Choroid plexus epithelial cell (primary cell): ENCODE measurements at regions not wholly inside any gene's neighbourhood (a gene's known extent, or its start where the extent isn't known, plus 50 kb on each side); places are given as distances from the start of the nearest gene placed in this dataset.

ENCODE experiments used
- DNase-seq: peaks from one replicate; pipeline ENCODE4 v3.0.0-alpha.2; 2010; ENCODE audit warnings: low read depth
- H3K4me3 ChIP-seq: 2 replicates; pipeline ENCODE4 v1.5.1; 2011; ENCODE audit warnings: low read depth, mild to moderate bottlenecking, control low read depth, low read length, moderate library complexity
- CTCF ChIP-seq: conservative IDR thresholded peaks from 2 replicates; pipeline ENCODE4 v1.5.1; 2011; ENCODE audit warnings: low read depth, mild to moderate bottlenecking, control low read depth, inconsistent platforms, low read length, moderate library complexity

- TF ChIP-seq CTCF = no peak
- H3K4me3 ChIP-seq = no peak overlapping the region
- DNase-seq = no peak
Observed at GRCh38 chr3:31345581-31345980, 187.1 kb upstream of the STT3B start.

- no peak for DNase-seq
- TF ChIP-seq CTCF = no peak
- no peak overlapping the region for H3K4me3 ChIP-seq
Observed at GRCh38 chr3:31346542-31346979, 186.2 kb upstream of the STT3B start.

DNA sequence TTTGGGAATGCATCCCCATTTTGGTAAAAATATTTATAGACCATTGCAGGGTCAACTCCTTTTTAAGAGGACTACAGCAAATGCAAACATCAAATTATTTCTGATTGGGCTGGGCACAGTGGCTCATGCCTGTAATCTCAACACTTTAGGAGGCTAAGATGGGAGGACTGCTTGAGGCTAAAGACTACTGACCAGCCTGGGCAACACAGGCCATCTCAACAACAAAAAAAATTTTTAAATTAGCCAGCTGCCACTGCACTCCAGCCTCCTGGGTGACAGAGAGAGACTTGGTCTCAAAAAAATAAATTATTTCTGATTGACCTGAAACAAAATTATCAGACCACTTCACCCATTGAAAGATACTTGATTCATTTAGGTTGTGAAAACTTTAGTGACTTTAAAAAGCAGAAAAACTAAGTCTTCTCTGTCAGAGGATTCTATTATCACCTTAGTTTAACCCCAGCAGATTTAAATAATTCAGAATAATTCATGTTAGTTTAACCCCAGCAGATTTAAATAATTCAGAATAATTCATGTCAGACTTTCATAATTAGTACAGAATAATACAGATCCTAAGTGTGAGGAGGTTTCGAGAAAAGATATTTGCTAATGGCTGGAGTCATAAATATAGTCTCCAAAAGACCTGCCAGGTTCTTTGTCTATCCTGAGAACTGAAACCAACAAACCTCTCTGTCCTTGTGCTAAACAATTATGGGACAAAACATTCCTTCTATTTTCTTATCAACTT is 183.6 kb upstream of the STT3B start:
- no peak for DNase-seq
- no peak for TF ChIP-seq CTCF
- no peak overlapping the region for H3K4me3 ChIP-seq

GRCh38 chr3:31350307-31350706 is 182.4 kb upstream of the STT3B start:
- no peak overlapping the region for H3K4me3 ChIP-seq
- TF ChIP-seq CTCF = no peak
- no peak for DNase-seq

GRCh38 chr3:31352331-31352730 is 180.4 kb upstream of the STT3B start:
- DNase-seq = no peak
- TF ChIP-seq CTCF = no peak
- H3K4me3 ChIP-seq = no peak overlapping the region

- H3K4me3 ChIP-seq = no peak overlapping the region
- DNase-seq = no peak
- TF ChIP-seq CTCF = no peak
Observed at GRCh38 chr3:31353166-31353565, 179.6 kb upstream of the STT3B start.

DNA sequence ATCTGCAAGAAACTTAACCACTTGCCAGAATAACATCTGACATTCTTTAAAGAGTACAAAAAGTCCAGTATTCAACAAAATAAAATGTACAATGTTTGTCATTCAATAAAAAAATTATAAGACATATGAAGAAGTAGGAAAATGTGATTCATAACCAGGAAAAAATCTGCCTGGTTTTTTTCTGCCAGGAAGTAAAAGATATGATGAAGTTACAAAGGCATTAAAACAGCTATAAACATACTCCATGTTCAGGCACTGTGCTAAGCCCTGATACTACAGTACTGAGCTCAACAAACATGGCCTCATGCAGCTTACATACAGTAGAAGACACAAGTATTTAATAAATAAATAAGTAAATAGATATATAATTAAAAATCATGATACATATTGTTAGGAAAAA is 178.4 kb upstream of the STT3B start:
- peak; percentile 19 for DNase-seq
- no peak for TF ChIP-seq CTCF
- H3K4me3 ChIP-seq = no peak overlapping the region
